GM12878 (cell line): ENCODE measurements at regions not wholly inside any gene's neighbourhood (a gene's known extent, or its start where the extent isn't known, plus 50 kb on each side); places are given as distances from the start of the nearest gene placed in this dataset.

ENCODE experiments used
- CBX5 ChIP-seq: sonication (generic); IDR thresholded peaks from 2 replicates; pipeline ENCODE4 v1.6.1; 2016; ENCODE audit warnings: low read depth, moderate library complexity, mild to moderate bottlenecking, inconsistent platforms
- CEBPB ChIP-seq, 2 experiments: fragments of 150-350 bp in 1 of 2; IDR thresholded peaks; 2 replicates each; pipeline ENCODE4 v1.6.1; 2012 to 2014; ENCODE audit warnings: low read depth in 2 of 2, low read length in 2 of 2, borderline replicate concordance in 1 of 2, inconsistent platforms in 1 of 2
- CHD2 ChIP-seq: IDR thresholded peaks from 2 replicates; pipeline ENCODE4 v1.6.1; 2011; ENCODE audit warnings: low read depth, low read length, improper control_type of control experiment, borderline replicate concordance
- EP300 ChIP-seq, 2 experiments: fragments of 150-350 bp in 1 of 2; IDR thresholded peaks; 2 replicates each; pipeline ENCODE4 v1.6.1; 2011 to 2012; ENCODE audit warnings: low read depth in 2 of 2, low read length in 2 of 2, borderline replicate concordance in 1 of 2, improper control_type of control experiment in 1 of 2, inconsistent platforms in 1 of 2; ENCODE audit not compliant: control insufficient read depth in 1 of 2
- IKZF1 ChIP-seq: fragments of 450-650 bp; conservative IDR thresholded peaks from 2 replicates; pipeline ENCODE4 v1.6.1; 2017; ENCODE audit warnings: antibody characterized with exemption, mild to moderate bottlenecking
- JUND ChIP-seq: IDR thresholded peaks from 2 replicates; pipeline ENCODE4 v1.6.1; 2012; ENCODE audit warnings: low read depth, mild to moderate bottlenecking, low read length, improper control_type of control experiment, moderate library complexity
- KDM1A ChIP-seq: fragments of 200-600 bp; sonication (generic); IDR thresholded peaks from 2 replicates; pipeline ENCODE4 v1.6.1; 2016; ENCODE audit warnings: borderline replicate concordance
- POLR2AphosphoS2 ChIP-seq: IDR thresholded peaks from 2 replicates; pipeline ENCODE4 v1.6.1; 2011; ENCODE audit warnings: low read depth, mild to moderate bottlenecking, low read length, improper control_type of control experiment, moderate library complexity
- RCOR1 ChIP-seq: conservative IDR thresholded peaks from 2 replicates; pipeline ENCODE4 v1.6.1; 2012; ENCODE audit warnings: low read depth, low read length, improper control_type of control experiment
- TF ChIP-seq, protein P1 (sequence below), 3 experiments: IDR thresholded peaks in 2 of 3; conservative IDR thresholded peaks in 1 of 3; 2 replicates each; pipeline ENCODE4 v1.5.1; 2011; ENCODE audit warnings: low read depth in 3 of 3, low read length in 3 of 3, mild to moderate bottlenecking in 3 of 3, control low read depth in 2 of 3, moderate library complexity in 2 of 3, inconsistent platforms in 1 of 3, mixed read lengths in 1 of 3; ENCODE audit not compliant: control insufficient read depth in 2 of 3, insufficient read depth in 1 of 3; ENCODE audit errors: extremely low read depth in 1 of 3
- TF ChIP-seq, protein P2 (sequence below): fragments of 450-650 bp; IDR thresholded peaks from 2 replicates; pipeline ENCODE4 v1.6.1; 2014; ENCODE audit warnings: mild to moderate bottlenecking

DNA sequence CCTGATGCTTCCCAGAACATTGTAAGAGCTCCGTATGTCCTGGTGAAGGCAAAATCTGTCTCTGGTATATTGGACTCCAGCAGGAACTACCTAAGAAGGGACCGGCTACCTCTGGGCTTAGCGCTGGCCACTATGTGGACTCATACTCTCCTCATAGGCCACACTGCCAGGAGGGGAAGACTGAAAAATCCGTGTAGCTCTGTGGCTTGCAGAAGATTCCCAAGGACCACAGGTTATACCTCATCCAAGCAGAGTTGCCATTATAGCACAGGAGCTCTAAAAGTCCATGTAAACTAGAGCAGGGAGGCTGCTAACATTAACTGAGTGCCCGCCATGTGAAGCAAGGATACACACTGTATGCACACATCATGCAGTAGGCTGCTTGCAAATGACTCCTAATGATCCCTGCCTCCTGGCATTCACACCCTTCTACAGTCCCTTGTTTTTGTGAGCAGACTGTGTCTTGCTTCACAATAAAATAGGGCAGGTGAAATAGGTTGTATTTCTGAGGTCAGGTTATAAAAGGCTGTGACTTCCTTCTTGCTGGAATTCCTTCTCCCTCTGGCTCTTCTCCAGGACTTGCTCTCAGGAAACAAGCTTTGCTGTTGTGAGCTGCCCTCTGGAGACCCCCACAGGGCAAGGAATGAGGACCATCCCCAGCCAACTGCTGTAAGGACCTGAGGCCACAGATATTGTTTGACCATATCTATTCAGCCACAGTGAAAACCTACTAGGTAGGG lies 192.6 kb upstream of the UBL3 start:
- TF ChIP-seq CHD2 (no peak), CEBPB (IDR thresholded peaks at IDR 0.05; ENCODE audit: borderline replicate concordance in 1 of 2, low read depth in 2 of 2, low read length in 2 of 2) (no peak), EP300 (IDR thresholded peaks at IDR 0.05; ENCODE audit: borderline replicate concordance in 1 of 2, control insufficient read depth in 1 of 2, low read depth in 2 of 2, low read length in 2 of 2) (no peak), IKZF1 (no peak), POLR2AphosphoS2 (no peak), RCOR1 (no peak), KDM1A (no peak), JUND (no peak), CBX5 (no peak)
- TF ChIP-seq, protein P1, sequence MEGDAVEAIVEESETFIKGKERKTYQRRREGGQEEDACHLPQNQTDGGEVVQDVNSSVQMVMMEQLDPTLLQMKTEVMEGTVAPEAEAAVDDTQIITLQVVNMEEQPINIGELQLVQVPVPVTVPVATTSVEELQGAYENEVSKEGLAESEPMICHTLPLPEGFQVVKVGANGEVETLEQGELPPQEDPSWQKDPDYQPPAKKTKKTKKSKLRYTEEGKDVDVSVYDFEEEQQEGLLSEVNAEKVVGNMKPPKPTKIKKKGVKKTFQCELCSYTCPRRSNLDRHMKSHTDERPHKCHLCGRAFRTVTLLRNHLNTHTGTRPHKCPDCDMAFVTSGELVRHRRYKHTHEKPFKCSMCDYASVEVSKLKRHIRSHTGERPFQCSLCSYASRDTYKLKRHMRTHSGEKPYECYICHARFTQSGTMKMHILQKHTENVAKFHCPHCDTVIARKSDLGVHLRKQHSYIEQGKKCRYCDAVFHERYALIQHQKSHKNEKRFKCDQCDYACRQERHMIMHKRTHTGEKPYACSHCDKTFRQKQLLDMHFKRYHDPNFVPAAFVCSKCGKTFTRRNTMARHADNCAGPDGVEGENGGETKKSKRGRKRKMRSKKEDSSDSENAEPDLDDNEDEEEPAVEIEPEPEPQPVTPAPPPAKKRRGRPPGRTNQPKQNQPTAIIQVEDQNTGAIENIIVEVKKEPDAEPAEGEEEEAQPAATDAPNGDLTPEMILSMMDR (IDR thresholded peaks at IDR 0.05 in 2 of 3, conservative IDR thresholded peaks at IDR 0.05 in 1 of 3; ENCODE audit: control insufficient read depth in 2 of 3, extremely low read depth in 1 of 3, insufficient read depth in 1 of 3, low read depth in 3 of 3, low read length in 3 of 3): no peak
- TF ChIP-seq, protein P2, sequence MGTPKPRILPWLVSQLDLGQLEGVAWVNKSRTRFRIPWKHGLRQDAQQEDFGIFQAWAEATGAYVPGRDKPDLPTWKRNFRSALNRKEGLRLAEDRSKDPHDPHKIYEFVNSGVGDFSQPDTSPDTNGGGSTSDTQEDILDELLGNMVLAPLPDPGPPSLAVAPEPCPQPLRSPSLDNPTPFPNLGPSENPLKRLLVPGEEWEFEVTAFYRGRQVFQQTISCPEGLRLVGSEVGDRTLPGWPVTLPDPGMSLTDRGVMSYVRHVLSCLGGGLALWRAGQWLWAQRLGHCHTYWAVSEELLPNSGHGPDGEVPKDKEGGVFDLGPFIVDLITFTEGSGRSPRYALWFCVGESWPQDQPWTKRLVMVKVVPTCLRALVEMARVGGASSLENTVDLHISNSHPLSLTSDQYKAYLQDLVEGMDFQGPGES: no peak
